ENCODE measurements at regions not wholly inside any gene's neighbourhood (a gene's known extent, or its start where the extent isn't known, plus 50 kb on each side); places are given as distances from the start of the nearest gene placed in this dataset.

- Histone ChIP-seq H3K27me3 (ENCODE audit: control insufficient read depth, insufficient read depth, low read length) (no peaks in the 10 kb centered on the region), H3K36me3 (ENCODE audit: insufficient read depth, low read length) (no peaks in the 10 kb centered on the region), H3K9ac (ENCODE audit: low read depth, low read length) (no peak overlapping the region), H3K4me2 (ENCODE audit: low read length) (no peak overlapping the region), H3K4me3 (ENCODE audit: low read length) (no peak overlapping the region), H3K9me3 (replicated peaks; ENCODE audit: low read length) (no peaks in the 10 kb centered on the region), H3K4me1 (ENCODE audit: control insufficient read depth, insufficient read depth, low read length) (peaks cover 15% of the 10 kb centered on the region)
These were observed 526.8 kb upstream of the CFAP20DC start for GRCh38 chr3:59576606-59577005.

GRCh38 chr3:59575113-59576001 lies 525.5 kb upstream of the CFAP20DC start:
- H3K4me2 ChIP-seq (ENCODE audit: low read length), result peak overlapping the region; percentile 28
- H3K4me1 ChIP-seq (ENCODE audit: control insufficient read depth, insufficient read depth, low read length), result peaks cover 15% of the 10 kb centered on the region
- no peaks in the 10 kb centered on the region for H3K36me3 ChIP-seq (ENCODE audit: insufficient read depth, low read length)

GRCh38 chr3:59573911-59574310 lies 524.1 kb upstream of the CFAP20DC start:
- H3K27me3 ChIP-seq (ENCODE audit: control insufficient read depth, insufficient read depth, low read length), result no peaks in the 10 kb centered on the region
- H3K4me3 ChIP-seq (ENCODE audit: low read length), result no peak overlapping the region
- no peak overlapping the region for H3K4me2 ChIP-seq (ENCODE audit: low read length)
- no peaks in the 10 kb centered on the region for H3K36me3 ChIP-seq (ENCODE audit: insufficient read depth, low read length)
- H3K9me3 ChIP-seq (replicated peaks; ENCODE audit: low read length), result no peaks in the 10 kb centered on the region
- H3K9ac ChIP-seq (ENCODE audit: low read depth, low read length), result no peak overlapping the region
- peaks cover 15% of the 10 kb centered on the region for H3K4me1 ChIP-seq (ENCODE audit: control insufficient read depth, insufficient read depth, low read length)

More at GRCh38 chr3:59575113-59576001, 525.5 kb upstream of the CFAP20DC start:
- H3K9me3 ChIP-seq (replicated peaks; ENCODE audit: low read length), result no peaks in the 10 kb centered on the region
- H3K27me3 ChIP-seq (ENCODE audit: control insufficient read depth, insufficient read depth, low read length), result no peaks in the 10 kb centered on the region
- no peak overlapping the region for H3K4me3 ChIP-seq (ENCODE audit: low read length)
- H3K9ac ChIP-seq (ENCODE audit: low read depth, low read length), result no peak overlapping the region

- no peaks in the 10 kb centered on the region for H3K27me3 ChIP-seq (ENCODE audit: control insufficient read depth, insufficient read depth, low read length)
- no peak overlapping the region for H3K9ac ChIP-seq (ENCODE audit: low read depth, low read length)
- no peaks in the 10 kb centered on the region for H3K36me3 ChIP-seq (ENCODE audit: insufficient read depth, low read length)
- peaks cover 15% of the 10 kb centered on the region for H3K4me1 ChIP-seq (ENCODE audit: control insufficient read depth, insufficient read depth, low read length)
- no peak overlapping the region for H3K4me3 ChIP-seq (ENCODE audit: low read length)
- no peak overlapping the region for H3K4me2 ChIP-seq (ENCODE audit: low read length)
- no peaks in the 10 kb centered on the region for H3K9me3 ChIP-seq (replicated peaks; ENCODE audit: low read length)
These were observed 522.3 kb upstream of the CFAP20DC start for GRCh38 chr3:59572106-59572505.

- Histone ChIP-seq H3K36me3 (ENCODE audit: insufficient read depth, low read length) (no peaks in the 10 kb centered on the region), H3K9ac (ENCODE audit: low read depth, low read length) (no peak overlapping the region), H3K4me1 (ENCODE audit: control insufficient read depth, insufficient read depth, low read length) (peaks cover 15% of the 10 kb centered on the region), H3K9me3 (replicated peaks; ENCODE audit: low read length) (no peaks in the 10 kb centered on the region), H3K27me3 (ENCODE audit: control insufficient read depth, insufficient read depth, low read length) (no peaks in the 10 kb centered on the region), H3K4me3 (ENCODE audit: low read length) (no peak overlapping the region), H3K4me2 (ENCODE audit: low read length) (no peak overlapping the region)
These were observed 521.0 kb upstream of the CFAP20DC start for GRCh38 chr3:59570806-59571205.

GRCh38 chr3:59567661-59568060 lies 517.8 kb upstream of the CFAP20DC start:
- Histone ChIP-seq H3K4me3 (ENCODE audit: low read length) (no peak overlapping the region), H3K9me3 (replicated peaks; ENCODE audit: low read length) (no peaks in the 10 kb centered on the region), H3K4me1 (ENCODE audit: control insufficient read depth, insufficient read depth, low read length) (peaks cover 16% of the 10 kb centered on the region), H3K27me3 (ENCODE audit: control insufficient read depth, insufficient read depth, low read length) (no peaks in the 10 kb centered on the region), H3K4me2 (ENCODE audit: low read length) (no peak overlapping the region), H3K36me3 (ENCODE audit: insufficient read depth, low read length) (no peaks in the 10 kb centered on the region), H3K9ac (ENCODE audit: low read depth, low read length) (no peak overlapping the region)

GRCh38 chr3:59566481-59566975 lies 516.7 kb upstream of the CFAP20DC start:
- H3K4me1 ChIP-seq (ENCODE audit: control insufficient read depth, insufficient read depth, low read length), result peaks cover 17% of the 10 kb centered on the region
- H3K4me2 ChIP-seq (ENCODE audit: low read length), result no peak overlapping the region
- no peak overlapping the region for H3K9ac ChIP-seq (ENCODE audit: low read depth, low read length)
- no peaks in the 10 kb centered on the region for H3K36me3 ChIP-seq (ENCODE audit: insufficient read depth, low read length)
- H3K9me3 ChIP-seq (replicated peaks; ENCODE audit: low read length), result no peaks in the 10 kb centered on the region
- H3K27me3 ChIP-seq (ENCODE audit: control insufficient read depth, insufficient read depth, low read length), result no peaks in the 10 kb centered on the region
- H3K4me3 ChIP-seq (ENCODE audit: low read length), result no peak overlapping the region

GRCh38 chr3:59565125-59565524 lies 515.3 kb upstream of the CFAP20DC start:
- H3K27me3 ChIP-seq (ENCODE audit: control insufficient read depth, insufficient read depth, low read length), result no peaks in the 10 kb centered on the region
- H3K9me3 ChIP-seq (replicated peaks; ENCODE audit: low read length), result no peaks in the 10 kb centered on the region
- no peak overlapping the region for H3K4me2 ChIP-seq (ENCODE audit: low read length)
- H3K4me3 ChIP-seq (ENCODE audit: low read length), result no peak overlapping the region
- H3K36me3 ChIP-seq (ENCODE audit: insufficient read depth, low read length), result no peaks in the 10 kb centered on the region
- H3K4me1 ChIP-seq (ENCODE audit: control insufficient read depth, insufficient read depth, low read length), result peaks cover 22% of the 10 kb centered on the region
- no peak overlapping the region for H3K9ac ChIP-seq (ENCODE audit: low read depth, low read length)

GRCh38 chr3:59563966-59564365 lies 514.1 kb upstream of the CFAP20DC start:
- Histone ChIP-seq H3K4me3 (ENCODE audit: low read length) (no peak overlapping the region), H3K36me3 (ENCODE audit: insufficient read depth, low read length) (no peaks in the 10 kb centered on the region), H3K9me3 (replicated peaks; ENCODE audit: low read length) (no peaks in the 10 kb centered on the region), H3K9ac (ENCODE audit: low read depth, low read length) (no peak overlapping the region), H3K4me1 (ENCODE audit: control insufficient read depth, insufficient read depth, low read length) (peaks cover 32% of the 10 kb centered on the region), H3K4me2 (ENCODE audit: low read length) (no peak overlapping the region), H3K27me3 (ENCODE audit: control insufficient read depth, insufficient read depth, low read length) (no peaks in the 10 kb centered on the region)

GRCh38 chr3:59563072-59563605 lies 513.3 kb upstream of the CFAP20DC start:
- Histone ChIP-seq H3K4me3 (ENCODE audit: low read length) (no peak overlapping the region), H3K4me1 (ENCODE audit: control insufficient read depth, insufficient read depth, low read length) (peaks cover 34% of the 10 kb centered on the region), H3K27me3 (ENCODE audit: control insufficient read depth, insufficient read depth, low read length) (no peaks in the 10 kb centered on the region), H3K9me3 (replicated peaks; ENCODE audit: low read length) (no peaks in the 10 kb centered on the region), H3K36me3 (ENCODE audit: insufficient read depth, low read length) (no peaks in the 10 kb centered on the region), H3K9ac (ENCODE audit: low read depth, low read length) (no peak overlapping the region), H3K4me2 (ENCODE audit: low read length) (no peak overlapping the region)

GRCh38 chr3:59559721-59560435 lies 510.1 kb upstream of the CFAP20DC start:
- no peaks in the 10 kb centered on the region for H3K9me3 ChIP-seq (replicated peaks; ENCODE audit: low read length)
- H3K4me2 ChIP-seq (ENCODE audit: low read length), result peak overlapping the region; percentile 66
- peak overlapping the region; percentile 23 for H3K4me3 ChIP-seq (ENCODE audit: low read length)
- no peaks in the 10 kb centered on the region for H3K27me3 ChIP-seq (ENCODE audit: control insufficient read depth, insufficient read depth, low read length)
- H3K36me3 ChIP-seq (ENCODE audit: insufficient read depth, low read length), result no peaks in the 10 kb centered on the region
- peaks cover 40% of the 10 kb centered on the region for H3K4me1 ChIP-seq (ENCODE audit: control insufficient read depth, insufficient read depth, low read length)
- peak overlapping the region; percentile 55 for H3K9ac ChIP-seq (ENCODE audit: low read depth, low read length)
